ENCODE measurements at regions not wholly inside any gene's neighbourhood (a gene's known extent, or its start where the extent isn't known, plus 50 kb on each side); places are given as distances from the start of the nearest gene placed in this dataset.

- H3K4me1 ChIP-seq = no peaks in the 10 kb centered on the region
- no peak for DNase-seq (ENCODE audit: low spot score in 2 of 2)
- H3K4me3 ChIP-seq = no peak overlapping the region
- no peaks in the 10 kb centered on the region for H3K27me3 ChIP-seq
- no peak for TF ChIP-seq POLR2A (IDR thresholded peaks at IDR 0.05)
- no peak for TF ChIP-seq CTCF (IDR thresholded peaks at IDR 0.05)
- TF ChIP-seq POLR2AphosphoS5 (IDR thresholded peaks at IDR 0.05) = no peak
- intact Hi-C loops (cut with DNase I; ENCODE audit: low total_unique reads) = no loop called here
- H3K9me3 ChIP-seq = no peaks in the 10 kb centered on the region
- H3K27ac ChIP-seq = no peak overlapping the region
- H3K36me3 ChIP-seq = no peaks in the 10 kb centered on the region
Measured at GRCh38 chr2:138274421-138275291, 226.9 kb upstream of the SPOPL start.

- TF ChIP-seq CTCF (IDR thresholded peaks at IDR 0.05) = no peak
- TF ChIP-seq POLR2AphosphoS5 (IDR thresholded peaks at IDR 0.05) = no peak
- no peak for TF ChIP-seq POLR2A (IDR thresholded peaks at IDR 0.05)
- H3K4me3 ChIP-seq = no peak overlapping the region
- no peak overlapping the region for H3K27ac ChIP-seq
- no peaks in the 10 kb centered on the region for H3K36me3 ChIP-seq
- H3K9me3 ChIP-seq = no peaks in the 10 kb centered on the region
- H3K27me3 ChIP-seq = no peaks in the 10 kb centered on the region
- no peak for DNase-seq (ENCODE audit: low spot score in 2 of 2)
- intact Hi-C loops (cut with DNase I; ENCODE audit: low total_unique reads) = no loop called here
- no peaks in the 10 kb centered on the region for H3K4me1 ChIP-seq
Measured at GRCh38 chr2:138275292-138275690, 226.3 kb upstream of the SPOPL start.

GRCh38 chr2:138275881-138276280, 225.7 kb upstream of the SPOPL start:
- H3K9me3 ChIP-seq = no peaks in the 10 kb centered on the region
- no peaks in the 10 kb centered on the region for H3K27me3 ChIP-seq
- intact Hi-C loops (cut with DNase I; ENCODE audit: low total_unique reads) = no loop called here
- H3K4me3 ChIP-seq = no peak overlapping the region
- H3K27ac ChIP-seq = no peak overlapping the region
- no peaks in the 10 kb centered on the region for H3K4me1 ChIP-seq
- H3K36me3 ChIP-seq = no peaks in the 10 kb centered on the region
- DNase-seq (ENCODE audit: low spot score in 2 of 2) = no peak
- TF ChIP-seq POLR2A (IDR thresholded peaks at IDR 0.05) (no peak), CTCF (IDR thresholded peaks at IDR 0.05) (no peak), POLR2AphosphoS5 (IDR thresholded peaks at IDR 0.05) (no peak)

- Histone ChIP-seq H3K9me3 (no peaks in the 10 kb centered on the region), H3K4me1 (no peaks in the 10 kb centered on the region), H3K27me3 (no peaks in the 10 kb centered on the region), H3K27ac (peak overlapping the region in 1 of 2 donors; percentile 28), H3K36me3 (no peaks in the 10 kb centered on the region), H3K4me3 (no peak overlapping the region)
- no peak for TF ChIP-seq POLR2A (IDR thresholded peaks at IDR 0.05)
- no peak for TF ChIP-seq CTCF (IDR thresholded peaks at IDR 0.05)
- no peak for TF ChIP-seq POLR2AphosphoS5 (IDR thresholded peaks at IDR 0.05)
- intact Hi-C loops (cut with DNase I; ENCODE audit: low total_unique reads) = no loop called here
- DNase-seq (ENCODE audit: low spot score in 2 of 2) = no peak
Measured at GRCh38 chr2:138276339-138276738, 225.2 kb upstream of the SPOPL start.

GRCh38 chr2:138277062-138277461, 224.5 kb upstream of the SPOPL start:
- TF ChIP-seq CTCF (IDR thresholded peaks at IDR 0.05) = no peak
- Histone ChIP-seq H3K4me1 (no peaks in the 10 kb centered on the region), H3K36me3 (no peaks in the 10 kb centered on the region), H3K27me3 (no peaks in the 10 kb centered on the region), H3K4me3 (no peak overlapping the region), H3K27ac (no peak overlapping the region), H3K9me3 (no peaks in the 10 kb centered on the region)
- DNase-seq (ENCODE audit: low spot score in 2 of 2) = no peak
- intact Hi-C loops (cut with DNase I; ENCODE audit: low total_unique reads) = no loop called here

Measured in breast epithelium (tissue), 4 donors.